H1 (cell line): ENCODE measurements at regions not wholly inside any gene's neighbourhood (a gene's known extent, or its start where the extent isn't known, plus 50 kb on each side); places are given as distances from the start of the nearest gene placed in this dataset.

Experiments used
- CTCF ChIA-PET: fragments of 300-600 bp; sonication (Branson Sonifier 250); formaldehyde crosslinking; loops from one replicate; lab custom pipeline; 2021; ENCODE audit not compliant: partially characterized antibody; lab: Charles Lee
- POLR2A ChIA-PET: fragments of 300-600 bp; sonication (Branson Sonifier 250); formaldehyde crosslinking; loops from one replicate; lab custom pipeline; 2021; ENCODE audit warnings: inconsistent platforms; ENCODE audit not compliant: partially characterized antibody; lab: Charles Lee
- DNase-seq, 2 experiments: peaks; one replicate each; pipeline versions ENCODE4 v3.0.0 to v3.0.0-alpha.2; 2010 to 2022; ENCODE audit warnings: low spot score in 2 of 2, low read depth in 1 of 2, mixed read lengths in 1 of 2
- FAIRE-seq: peaks from 2 replicates; lab custom pipeline; 2011; peaks lifted over from hg19 to GRCh38; lab: Jason Lieb, UNC
- H2AFZ ChIP-seq: 2 replicates; pipeline ENCODE4 v1.8.1; 2012; ENCODE audit warnings: low read length, inconsistent platforms
- H2AK5ac ChIP-seq: 2 replicates; pipeline ENCODE4 v1.6.1; 2013; ENCODE audit warnings: low read depth, low read length
- H2BK120ac ChIP-seq: replicated peaks from 2 replicates; pipeline ENCODE3; 2013; ENCODE audit warnings: low read depth, low read length, inconsistent platforms
- H2BK12ac ChIP-seq: 2 replicates; pipeline ENCODE4 v1.6.1; 2013; ENCODE audit warnings: low read depth, low read length
- H2BK15ac ChIP-seq: 2 replicates; pipeline ENCODE4 v1.6.1; 2013; ENCODE audit warnings: low read length
- H2BK20ac ChIP-seq: 2 replicates; pipeline ENCODE4 v1.6.1; 2013; ENCODE audit warnings: low read length
- H2BK5ac ChIP-seq: 2 replicates; pipeline ENCODE4 v1.6.1; 2013; ENCODE audit warnings: low read depth, low read length
- H3K14ac ChIP-seq: 2 replicates; pipeline ENCODE4 v1.6.1; 2013; ENCODE audit warnings: inconsistent platforms; ENCODE audit not compliant: insufficient read length
- H3K18ac ChIP-seq: 2 replicates; pipeline ENCODE4 v1.6.1; 2013; ENCODE audit warnings: low read length; ENCODE audit errors: extremely low read depth
- H3K23ac ChIP-seq: 2 replicates; pipeline ENCODE4 v1.6.1; 2013; ENCODE audit warnings: inconsistent platforms; ENCODE audit not compliant: insufficient read length
- H3K23me2 ChIP-seq: 2 replicates; pipeline ENCODE4 v1.6.1; 2013; ENCODE audit warnings: low read depth, low read length
- H3K27ac ChIP-seq: 2 replicates; pipeline ENCODE4 v1.6.1; 2011; ENCODE audit warnings: low read depth, low read length, inconsistent platforms
- H3K27me3 ChIP-seq, 4 experiments: replicated peaks in 1 of 4; 1 replicate in 1 of 4; 2 replicates in 3 of 4; pipeline versions ENCODE4 v1.6.1 to v1.8.1; 2011 to 2013; ENCODE audit warnings: low read length in 3 of 4, mild to moderate bottlenecking in 3 of 4, inconsistent platforms in 2 of 4, mixed read lengths in 2 of 4, moderate library complexity in 1 of 4; ENCODE audit not compliant: control insufficient read depth in 3 of 4, insufficient read depth in 3 of 4; ENCODE audit errors: extremely low read depth in 1 of 4
- H3K36me3 ChIP-seq, 4 experiments: 2 replicates each; pipeline versions ENCODE4 v1.6.1 to v1.8.1; 2011 to 2013; ENCODE audit warnings: mild to moderate bottlenecking in 4 of 4, low read length in 3 of 4, moderate library complexity in 2 of 4, control low read depth in 1 of 4, inconsistent platforms in 1 of 4; ENCODE audit not compliant: insufficient read depth in 4 of 4, control insufficient read depth in 2 of 4
- H3K4ac ChIP-seq: replicated peaks from 2 replicates; pipeline ENCODE3; 2013; ENCODE audit warnings: low read length, low read depth, mixed read lengths, inconsistent platforms; ENCODE audit not compliant: insufficient read length
- H3K4me1 ChIP-seq, 4 experiments: replicated peaks in 1 of 4; 1 replicate in 1 of 4; 2 replicates in 3 of 4; pipeline versions ENCODE4 v1.6.1 to v1.8.1; 2011 to 2013; ENCODE audit warnings: low read length in 3 of 4, inconsistent platforms in 2 of 4, mixed read lengths in 1 of 4; ENCODE audit not compliant: insufficient read depth in 4 of 4, control insufficient read depth in 3 of 4
- H3K4me2 ChIP-seq, 2 experiments: 2 replicates each; pipeline versions ENCODE4 v1.6.1 to v1.8.1; 2011 to 2013; ENCODE audit warnings: low read depth in 2 of 2, low read length in 2 of 2, control low read depth in 1 of 2, inconsistent platforms in 1 of 2, mild to moderate bottlenecking in 1 of 2; ENCODE audit not compliant: insufficient read depth in 1 of 2
- H3K4me3 ChIP-seq, 4 experiments: fragments of 200-600, 300-600 bp in 1 of 4; sonication (generic), shearing (Covaris generic), sonication (Bioruptor Twin) in 1 of 4; 2 replicates each; pipeline versions ENCODE4 v1.5.1 to v1.8.1; 2011 to 2016; ENCODE audit warnings: low read length in 4 of 4, low read depth in 3 of 4, control low read depth in 2 of 4, inconsistent platforms in 2 of 4, mild to moderate bottlenecking in 2 of 4, mixed read lengths in 1 of 4, moderate library complexity in 1 of 4; ENCODE audit not compliant: insufficient read depth in 2 of 4; ENCODE audit errors: extremely low read depth in 1 of 4
- H3K56ac ChIP-seq: replicated peaks from 2 replicates; pipeline ENCODE3; 2013; ENCODE audit warnings: low read depth, mild to moderate bottlenecking, mixed read lengths, low read length, inconsistent platforms; ENCODE audit not compliant: insufficient read length
- H3K79me1 ChIP-seq: 2 replicates; pipeline ENCODE4 v1.6.1; 2013; ENCODE audit warnings: low read depth, low read length, control low read depth
- H3K79me2 ChIP-seq, 2 experiments: 2 replicates each; pipeline versions ENCODE4 v1.6.1 to v1.8.1; 2012 to 2013; ENCODE audit warnings: low read length in 2 of 2, mild to moderate bottlenecking in 2 of 2, inconsistent platforms in 1 of 2; ENCODE audit not compliant: insufficient read depth in 2 of 2, control insufficient read depth in 1 of 2
- H3K9ac ChIP-seq, 4 experiments: replicated peaks in 1 of 4; 1 replicate in 1 of 4; 2 replicates in 3 of 4; pipeline versions ENCODE4 v1.6.1 to v1.8.1; 2011 to 2013; ENCODE audit warnings: low read depth in 3 of 4, low read length in 3 of 4, control low read depth in 2 of 4, mild to moderate bottlenecking in 2 of 4, moderate library complexity in 2 of 4, inconsistent platforms in 1 of 4; ENCODE audit errors: extremely low read depth in 1 of 4
- H3K9me3 ChIP-seq, 2 experiments: 2 replicates each; pipeline versions ENCODE4 v1.6.1 to v1.8.1; 2012 to 2013; ENCODE audit warnings: mild to moderate bottlenecking in 2 of 2, moderate library complexity in 2 of 2, control low read depth in 1 of 2, inconsistent platforms in 1 of 2, low read depth in 1 of 2, low read length in 1 of 2, mixed read lengths in 1 of 2; ENCODE audit not compliant: insufficient read depth in 2 of 2
- H4K20me1 ChIP-seq, 2 experiments: replicated peaks in 1 of 2; 2 replicates each; pipeline versions ENCODE3 to v1.8.1; 2011 to 2013; ENCODE audit warnings: inconsistent platforms in 2 of 2, low read length in 2 of 2, mild to moderate bottlenecking in 1 of 2; ENCODE audit not compliant: insufficient read depth in 2 of 2, control insufficient read depth in 1 of 2
- H4K5ac ChIP-seq: 2 replicates; pipeline ENCODE4 v1.6.1; 2013; ENCODE audit warnings: low read length, low read depth, mixed read lengths, inconsistent platforms; ENCODE audit not compliant: insufficient read length
- H4K8ac ChIP-seq: 2 replicates; pipeline ENCODE4 v1.8.0; 2013; ENCODE audit warnings: mild to moderate bottlenecking, moderate library complexity, low read length, inconsistent platforms; ENCODE audit not compliant: insufficient read depth; ENCODE audit errors: extremely low read depth
- H4K91ac ChIP-seq: replicated peaks from 2 replicates; pipeline ENCODE3; 2013; ENCODE audit warnings: low read length, mixed read lengths, inconsistent platforms; ENCODE audit not compliant: insufficient read length
- CBX5 ChIP-seq: fragments of 300-800, 300-1000 bp; sonication (generic); IDR thresholded peaks from 2 replicates; pipeline ENCODE4 v1.7.1; 2016; ENCODE audit warnings: antibody characterized with exemption, low read length, low read depth
- CBX8 ChIP-seq: fragments of 300-800, 300-1000 bp; sonication (generic); IDR thresholded peaks from 2 replicates; pipeline ENCODE4 v1.7.1; 2016; ENCODE audit warnings: low read depth, low read length, borderline replicate concordance
- JUN ChIP-seq: IDR thresholded peaks from 2 replicates; pipeline ENCODE4 v1.6.1; 2011; ENCODE audit warnings: low read depth, mild to moderate bottlenecking, improper control_type of control experiment, low read length
- KDM4A ChIP-seq: IDR thresholded peaks from one replicate; pipeline ENCODE4 v1.7.1; 2012; ENCODE audit warnings: low read depth, mild to moderate bottlenecking, moderate library complexity, low read length, inconsistent platforms; ENCODE audit not compliant: severe bottlenecking
- RAD21 ChIP-seq, 2 experiments: IDR thresholded peaks in 1 of 2; conservative IDR thresholded peaks in 1 of 2; 2 replicates each; pipeline ENCODE4 v1.6.1; 2011; ENCODE audit warnings: low read depth in 2 of 2, low read length in 2 of 2, improper control_type of control experiment in 1 of 2, inconsistent platforms in 1 of 2, mild to moderate bottlenecking in 1 of 2, moderate library complexity in 1 of 2
- RXRA ChIP-seq: IDR thresholded peaks from 2 replicates; pipeline ENCODE4 v1.6.1; 2011; ENCODE audit warnings: low read depth, mild to moderate bottlenecking, low read length, moderate library complexity; ENCODE audit not compliant: insufficient read depth
- SIN3A ChIP-seq, 2 experiments: IDR thresholded peaks in 1 of 2; conservative IDR thresholded peaks in 1 of 2; 2 replicates each; pipeline ENCODE4 v1.6.1; 2011 to 2012; ENCODE audit warnings: low read length in 2 of 2, improper control_type of control experiment in 1 of 2, low read depth in 1 of 2, mild to moderate bottlenecking in 1 of 2
- SIX5 ChIP-seq: IDR thresholded peaks from 2 replicates; pipeline ENCODE4 v1.6.1; 2011; ENCODE audit warnings: mild to moderate bottlenecking, low read depth, low read length
- USF2 ChIP-seq: IDR thresholded peaks from 2 replicates; pipeline ENCODE4 v1.6.1; 2011; ENCODE audit warnings: low read length, improper control_type of control experiment
- WGBS, 2 experiments: shearing (Covaris generic) in 1 of 2; methylation state at CpG; one replicate each; pipeline versions ENCODE4 v1.1.6 to v1.1.7; 2013 to 2015; ENCODE audit warnings: low lambda C conversion rate in 2 of 2, mixed read lengths in 2 of 2, inconsistent platforms in 1 of 2, low coverage in 1 of 2, missing lambda C conversion rate in 1 of 2; ENCODE audit not compliant: insufficient replicate concordance in 2 of 2, insufficient coverage in 1 of 2, insufficient read length in 1 of 2; ENCODE audit errors: extremely low coverage in 1 of 2, missing lambda C conversion rate in 1 of 2; 5-methylcytosine and 5-hydroxymethylcytosine counted together

- H3K27me3 ChIP-seq, result no peaks in the 10 kb centered on the region
- no peak for FAIRE-seq
- 92% methylated on average over 3 of the region's 3 CpGs; no CpG with 5 or more reads in 1 of the 2 experiments for WGBS, 2 experiments
Observed at GRCh38 chr2:160557903-160558302, 64.3 kb upstream of the RBMS1 start.

More at GRCh38 chr2:160557903-160558302, 64.3 kb upstream of the RBMS1 start:
- Histone ChIP-seq H4K20me1 (no peaks in the 10 kb centered on the region), H3K4me2 (no peak overlapping the region), H4K8ac (no peak overlapping the region), H2BK120ac (no peak overlapping the region), H2BK12ac (no peak overlapping the region), H2BK15ac (no peak overlapping the region), H3K14ac (no peak overlapping the region), H3K23ac (no peak overlapping the region), H3K79me2 (no peaks in the 10 kb centered on the region), H3K9ac (no peak overlapping the region), H3K36me3 (no peaks in the 10 kb centered on the region), H2AK5ac (no peak overlapping the region), H4K91ac (no peak overlapping the region), H3K18ac (no peak overlapping the region), H4K5ac (no peak overlapping the region), H2BK5ac (no peak overlapping the region), H3K27ac (no peak overlapping the region), H3K79me1 (no peaks in the 10 kb centered on the region), H3K56ac (no peak overlapping the region), H3K9me3 (no peaks in the 10 kb centered on the region), H3K23me2 (no peaks in the 10 kb centered on the region; the same call in 1 of the 2 replicates), H3K4me1 (no peaks in the 10 kb centered on the region), H3K4ac (no peak overlapping the region), H2AFZ (no peak overlapping the region), H3K4me3 (no peak overlapping the region), H2BK20ac (no peak overlapping the region)
- POLR2A ChIA-PET, result no interaction called here
- TF ChIP-seq CBX8 (no peak), SIN3A (conservative IDR thresholded peaks at IDR 0.05 in 1 of 2, IDR thresholded peaks at IDR 0.05 in 1 of 2; ENCODE audit: low read depth in 1 of 2, low read length in 2 of 2) (no peak), USF2 (no peak), CBX5 (no peak), JUN (no peak), RAD21 (IDR thresholded peaks at IDR 0.05 in 1 of 2, conservative IDR thresholded peaks at IDR 0.05 in 1 of 2; ENCODE audit: low read depth in 2 of 2, low read length in 2 of 2) (no peak), RXRA (no peak), KDM4A (no peak), SIX5 (no peak)
- CTCF ChIA-PET, result no interaction called here
- no peak for DNase-seq
